ENCODE measurements at regions not wholly inside any gene's neighbourhood (a gene's known extent, or its start where the extent isn't known, plus 50 kb on each side); places are given as distances from the start of the nearest gene placed in this dataset.

GRCh38 chr4:111213531-111213930, 590.7 kb upstream of the PITX2 start:
- no peak overlapping the region for H3K4me2 ChIP-seq (replicated peaks; ENCODE audit: extremely low read depth, low read length, poor library complexity, severe bottlenecking)
- H3K36me3 ChIP-seq (replicated peaks in 1 of 2; ENCODE audit: control insufficient read depth in 1 of 2, insufficient read depth in 2 of 2, low read length in 2 of 2), result no peaks in the 10 kb centered on the region
- no peaks in the 10 kb centered on the region for H4K20me1 ChIP-seq (ENCODE audit: insufficient read depth, low read length)
- intact Hi-C loops (cut with micrococcal nuclease), result no loop called here
- Mint-ChIP-seq H3K4me1 (no peaks in the 10 kb centered on the region), H3K27me3 (ENCODE audit: low read depth in 3 of 3) (no peaks in the 10 kb centered on the region), H3K4me3 (no peak overlapping the region), H3K9me3 (peaks cover 0 to 2% (median 0%) of the 10 kb centered on the region in 7 donors), H3K27ac (no peak overlapping the region), H3K36me3 (no peaks in the 10 kb centered on the region)
- H2AFZ ChIP-seq (ENCODE audit: insufficient read depth, low read depth, low read length, poor library complexity, severe bottlenecking), result no peak overlapping the region
- no peak for TF ChIP-seq CTCF (IDR thresholded peaks at IDR 0.05)
- no peak for DNase-seq
- no peaks in the 10 kb centered on the region for H3K27me3 ChIP-seq (ENCODE audit: control insufficient read depth in 2 of 2, insufficient read depth in 2 of 2, low read length in 2 of 2)
- no peaks in the 10 kb centered on the region for H3K4me1 ChIP-seq (ENCODE audit: control insufficient read depth in 1 of 2, insufficient read depth in 2 of 2, low read length in 2 of 2)
- no peak overlapping the region for H3K9ac ChIP-seq (ENCODE audit: insufficient read depth, low read length, poor library complexity, severe bottlenecking)
- WGBS (ENCODE audit: insufficient coverage), result 70% methylated on average over 2 of the region's 4 CpGs
- H3K4me3 ChIP-seq (replicated peaks in 1 of 3; ENCODE audit: low read depth in 2 of 3, low read length in 3 of 3), result no peak overlapping the region
- H3K79me2 ChIP-seq (ENCODE audit: insufficient read depth, low read length), result no peaks in the 10 kb centered on the region
- no peak overlapping the region for H3K27ac ChIP-seq (ENCODE audit: low read depth in 1 of 2, low read length in 2 of 2)
- H3K9me3 ChIP-seq (replicated peaks in 1 of 2; ENCODE audit: control insufficient read depth in 1 of 2, insufficient read depth in 1 of 2, low read length in 2 of 2), result no peaks in the 10 kb centered on the region

GRCh38 chr4:111214371-111214770, 591.5 kb upstream of the PITX2 start:
- Histone ChIP-seq H3K4me2 (replicated peaks; ENCODE audit: extremely low read depth, low read length, poor library complexity, severe bottlenecking) (no peak overlapping the region), H3K79me2 (ENCODE audit: insufficient read depth, low read length) (no peaks in the 10 kb centered on the region), H3K27ac (ENCODE audit: low read depth in 1 of 2, low read length in 2 of 2) (no peak overlapping the region), H2AFZ (ENCODE audit: insufficient read depth, low read depth, low read length, poor library complexity, severe bottlenecking) (no peak overlapping the region), H4K20me1 (ENCODE audit: insufficient read depth, low read length) (no peaks in the 10 kb centered on the region), H3K9me3 (replicated peaks in 1 of 2; ENCODE audit: control insufficient read depth in 1 of 2, insufficient read depth in 1 of 2, low read length in 2 of 2) (no peaks in the 10 kb centered on the region), H3K36me3 (replicated peaks in 1 of 2; ENCODE audit: control insufficient read depth in 1 of 2, insufficient read depth in 2 of 2, low read length in 2 of 2) (no peaks in the 10 kb centered on the region), H3K4me3 (replicated peaks in 1 of 3; ENCODE audit: low read depth in 2 of 3, low read length in 3 of 3) (no peak overlapping the region), H3K4me1 (ENCODE audit: control insufficient read depth in 1 of 2, insufficient read depth in 2 of 2, low read length in 2 of 2) (no peaks in the 10 kb centered on the region), H3K9ac (ENCODE audit: insufficient read depth, low read length, poor library complexity, severe bottlenecking) (no peak overlapping the region), H3K27me3 (ENCODE audit: control insufficient read depth in 2 of 2, insufficient read depth in 2 of 2, low read length in 2 of 2) (no peaks in the 10 kb centered on the region)
- no peaks in the 10 kb centered on the region for H3K4me1 Mint-ChIP-seq
- no peaks in the 10 kb centered on the region for H3K27me3 Mint-ChIP-seq (ENCODE audit: low read depth in 3 of 3)
- H3K9me3 Mint-ChIP-seq, result peaks cover 0 to 2% (median 0%) of the 10 kb centered on the region in 7 donors
- TF ChIP-seq CTCF (IDR thresholded peaks at IDR 0.05), result no peak
- WGBS (ENCODE audit: insufficient coverage), result no CpG with 5 or more reads among the region's 1 CpG
- intact Hi-C loops (cut with micrococcal nuclease), result no loop called here
- H3K27ac Mint-ChIP-seq, result no peak overlapping the region
- no peak overlapping the region for H3K4me3 Mint-ChIP-seq
- no peak for DNase-seq
- H3K36me3 Mint-ChIP-seq, result no peaks in the 10 kb centered on the region

Data from CD14-positive monocyte (primary cell).